ENCODE measurements at regions not wholly inside any gene's neighbourhood (a gene's known extent, or its start where the extent isn't known, plus 50 kb on each side); places are given as distances from the start of the nearest gene placed in this dataset.

- H3K9me2 ChIP-seq (replicated peaks; ENCODE audit: insufficient read depth): no peaks in the 10 kb centered on the region
- H4K20me1 ChIP-seq (ENCODE audit: insufficient read depth, poor library complexity, severe bottlenecking): no peaks in the 10 kb centered on the region
- H3K27me3 ChIP-seq: no peaks in the 10 kb centered on the region
- H3K4me1 ChIP-seq (ENCODE audit: insufficient read depth): no peaks in the 10 kb centered on the region
- no peak overlapping the region for H3K4me2 ChIP-seq
- H3K36me3 ChIP-seq (replicated peaks; ENCODE audit: insufficient read depth, low read depth): no peaks in the 10 kb centered on the region
- H3K27ac ChIP-seq: no peak overlapping the region
- DNase-seq (ENCODE audit: low spot score): no peak
- no peak overlapping the region for H2AFZ ChIP-seq
- H3K9me3 ChIP-seq (ENCODE audit: low read depth): no peaks in the 10 kb centered on the region
- 77% methylated on average over 3 of the region's 3 CpGs for WGBS (ENCODE audit: low lambda C conversion rate, missing lambda C conversion rate)
- H3K79me2 ChIP-seq: no peaks in the 10 kb centered on the region
- TF ChIP-seq EZH2phosphoT487 (IDR thresholded peaks at IDR 0.05; ENCODE audit: low read depth, severe bottlenecking, unreplicated experiment): no peak
- TF ChIP-seq EZH2 (IDR thresholded peaks at IDR 0.05; ENCODE audit: borderline replicate concordance): no peak
- no peak for TF ChIP-seq CTCF (IDR thresholded peaks at IDR 0.05; ENCODE audit: poor library complexity)
- no peak overlapping the region for H3K4me3 ChIP-seq
These were observed 95.7 kb upstream of the HS6ST1 start for GRCh38 chr2:128414351-128414750.

- no peak overlapping the region for H2AFZ ChIP-seq
- no peak overlapping the region for H3K4me2 ChIP-seq
- no peaks in the 10 kb centered on the region for H3K4me1 ChIP-seq (ENCODE audit: insufficient read depth)
- DNase-seq (ENCODE audit: low spot score): no peak
- TF ChIP-seq EZH2 (IDR thresholded peaks at IDR 0.05; ENCODE audit: borderline replicate concordance): no peak
- no peaks in the 10 kb centered on the region for H3K9me3 ChIP-seq (ENCODE audit: low read depth)
- 92% methylated on average over 4 of the region's 4 CpGs for WGBS (ENCODE audit: low lambda C conversion rate, missing lambda C conversion rate)
- no peaks in the 10 kb centered on the region for H3K79me2 ChIP-seq
- no peak overlapping the region for H3K4me3 ChIP-seq
- no peaks in the 10 kb centered on the region for H4K20me1 ChIP-seq (ENCODE audit: insufficient read depth, poor library complexity, severe bottlenecking)
- no peaks in the 10 kb centered on the region for H3K27me3 ChIP-seq
- H3K9me2 ChIP-seq (replicated peaks; ENCODE audit: insufficient read depth): no peaks in the 10 kb centered on the region
- no peaks in the 10 kb centered on the region for H3K36me3 ChIP-seq (replicated peaks; ENCODE audit: insufficient read depth, low read depth)
- no peak overlapping the region for H3K27ac ChIP-seq
These were observed 96.5 kb upstream of the HS6ST1 start for GRCh38 chr2:128414946-128415778.

GRCh38 chr2:128415779-128416061 is 97.1 kb upstream of the HS6ST1 start:
- no peaks in the 10 kb centered on the region for H4K20me1 ChIP-seq (ENCODE audit: insufficient read depth, poor library complexity, severe bottlenecking)
- no peaks in the 10 kb centered on the region for H3K9me2 ChIP-seq (replicated peaks; ENCODE audit: insufficient read depth)
- TF ChIP-seq CTCF (IDR thresholded peaks at IDR 0.05; ENCODE audit: poor library complexity) (no peak), EZH2 (IDR thresholded peaks at IDR 0.05; ENCODE audit: borderline replicate concordance) (no peak), EZH2phosphoT487 (IDR thresholded peaks at IDR 0.05; ENCODE audit: low read depth, severe bottlenecking, unreplicated experiment) (no peak)
- no peak overlapping the region for H2AFZ ChIP-seq
- H3K36me3 ChIP-seq (replicated peaks; ENCODE audit: insufficient read depth, low read depth): no peaks in the 10 kb centered on the region
- no peaks in the 10 kb centered on the region for H3K9me3 ChIP-seq (ENCODE audit: low read depth)
- H3K4me1 ChIP-seq (ENCODE audit: insufficient read depth): no peaks in the 10 kb centered on the region
- no peak overlapping the region for H3K27ac ChIP-seq
- no peak overlapping the region for H3K4me3 ChIP-seq
- 78% methylated on average over 1 of the region's 1 CpG for WGBS (ENCODE audit: low lambda C conversion rate, missing lambda C conversion rate)
- no peaks in the 10 kb centered on the region for H3K27me3 ChIP-seq
- no peak for DNase-seq (ENCODE audit: low spot score)
- H3K4me2 ChIP-seq: no peak overlapping the region
- H3K79me2 ChIP-seq: no peaks in the 10 kb centered on the region

- no peaks in the 10 kb centered on the region for H3K9me2 ChIP-seq (replicated peaks; ENCODE audit: insufficient read depth)
- H3K27ac ChIP-seq: no peak overlapping the region
- H3K9me3 ChIP-seq (ENCODE audit: low read depth): no peaks in the 10 kb centered on the region
- no peaks in the 10 kb centered on the region for H3K4me1 ChIP-seq (ENCODE audit: insufficient read depth)
- H2AFZ ChIP-seq: no peak overlapping the region
- no peaks in the 10 kb centered on the region for H3K27me3 ChIP-seq
- WGBS (ENCODE audit: low lambda C conversion rate, missing lambda C conversion rate): 76% methylated on average over 9 of the region's 9 CpGs
- H3K4me3 ChIP-seq: no peak overlapping the region
- no peaks in the 10 kb centered on the region for H3K36me3 ChIP-seq (replicated peaks; ENCODE audit: insufficient read depth, low read depth)
- no peak for DNase-seq (ENCODE audit: low spot score)
- H3K4me2 ChIP-seq: no peak overlapping the region
- H4K20me1 ChIP-seq (ENCODE audit: insufficient read depth, poor library complexity, severe bottlenecking): no peaks in the 10 kb centered on the region
- TF ChIP-seq EZH2 (IDR thresholded peaks at IDR 0.05; ENCODE audit: borderline replicate concordance) (no peak), EZH2phosphoT487 (IDR thresholded peaks at IDR 0.05; ENCODE audit: low read depth, severe bottlenecking, unreplicated experiment) (no peak), CTCF (IDR thresholded peaks at IDR 0.05; ENCODE audit: poor library complexity) (no peak)
- no peaks in the 10 kb centered on the region for H3K79me2 ChIP-seq
These were observed 97.6 kb upstream of the HS6ST1 start for GRCh38 chr2:128416109-128416785.
